ENCODE measurements at regions not wholly inside any gene's neighbourhood (a gene's known extent, or its start where the extent isn't known, plus 50 kb on each side); places are given as distances from the start of the nearest gene placed in this dataset.

- peaks cover 0 to 13% (median 0%) of the 10 kb centered on the region in 3 donors for H3K9me3 ChIP-seq
- TF ChIP-seq, protein P1, sequence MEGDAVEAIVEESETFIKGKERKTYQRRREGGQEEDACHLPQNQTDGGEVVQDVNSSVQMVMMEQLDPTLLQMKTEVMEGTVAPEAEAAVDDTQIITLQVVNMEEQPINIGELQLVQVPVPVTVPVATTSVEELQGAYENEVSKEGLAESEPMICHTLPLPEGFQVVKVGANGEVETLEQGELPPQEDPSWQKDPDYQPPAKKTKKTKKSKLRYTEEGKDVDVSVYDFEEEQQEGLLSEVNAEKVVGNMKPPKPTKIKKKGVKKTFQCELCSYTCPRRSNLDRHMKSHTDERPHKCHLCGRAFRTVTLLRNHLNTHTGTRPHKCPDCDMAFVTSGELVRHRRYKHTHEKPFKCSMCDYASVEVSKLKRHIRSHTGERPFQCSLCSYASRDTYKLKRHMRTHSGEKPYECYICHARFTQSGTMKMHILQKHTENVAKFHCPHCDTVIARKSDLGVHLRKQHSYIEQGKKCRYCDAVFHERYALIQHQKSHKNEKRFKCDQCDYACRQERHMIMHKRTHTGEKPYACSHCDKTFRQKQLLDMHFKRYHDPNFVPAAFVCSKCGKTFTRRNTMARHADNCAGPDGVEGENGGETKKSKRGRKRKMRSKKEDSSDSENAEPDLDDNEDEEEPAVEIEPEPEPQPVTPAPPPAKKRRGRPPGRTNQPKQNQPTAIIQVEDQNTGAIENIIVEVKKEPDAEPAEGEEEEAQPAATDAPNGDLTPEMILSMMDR (IDR thresholded peaks at IDR 0.05): no peak
- H3K36me3 ChIP-seq: peaks cover 0 to 5% (median 0%) of the 10 kb centered on the region in 3 donors
- H3K4me3 ChIP-seq: no peak overlapping the region
- H3K27me3 ChIP-seq: no peaks in the 10 kb centered on the region
- peaks cover 0 to 31% (median 20%) of the 10 kb centered on the region in 4 donors for H3K4me1 ChIP-seq
- H3K27ac ChIP-seq: no peak overlapping the region
- no peak for DNase-seq
- intact Hi-C loops (cut with DNase I; ENCODE audit: low total_unique reads): no loop called here
Observed at GRCh38 chr14:71604231-71604630, 328.0 kb upstream of the RGS6 start.

DNA sequence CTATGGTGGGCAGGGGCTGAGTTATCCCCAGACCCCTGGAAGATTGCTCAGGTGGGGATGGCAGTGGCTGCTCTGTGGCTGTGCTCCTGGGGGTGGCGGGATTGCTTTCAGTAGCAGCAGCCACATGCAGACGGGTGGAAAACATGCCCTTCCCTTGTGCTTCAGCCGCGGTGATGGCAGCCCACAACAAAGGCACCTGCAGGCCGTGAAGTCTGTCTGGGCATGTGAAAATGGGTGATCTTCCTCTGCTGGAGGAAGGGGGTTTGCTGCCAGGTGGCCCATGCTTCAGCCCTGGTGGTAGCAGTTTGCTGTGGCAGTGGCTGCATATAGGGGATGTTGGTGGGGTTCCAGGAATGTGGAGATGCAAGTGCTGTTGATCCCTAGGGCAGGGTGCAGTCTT, 326.2 kb upstream of the RGS6 start:
- TF ChIP-seq, protein P1 (IDR thresholded peaks at IDR 0.05): no peak
- intact Hi-C loops (cut with DNase I; ENCODE audit: low total_unique reads): no loop called here
- Histone ChIP-seq H3K4me1 (peaks cover 0 to 39% (median 20%) of the 10 kb centered on the region in 4 donors), H3K36me3 (no peaks in the 10 kb centered on the region), H3K9me3 (peaks cover 0 to under 1% (median 0%) of the 10 kb centered on the region in 3 donors), H3K4me3 (no peak overlapping the region), H3K27ac (no peak overlapping the region), H3K27me3 (no peaks in the 10 kb centered on the region)
- DNase-seq: no peak

DNA sequence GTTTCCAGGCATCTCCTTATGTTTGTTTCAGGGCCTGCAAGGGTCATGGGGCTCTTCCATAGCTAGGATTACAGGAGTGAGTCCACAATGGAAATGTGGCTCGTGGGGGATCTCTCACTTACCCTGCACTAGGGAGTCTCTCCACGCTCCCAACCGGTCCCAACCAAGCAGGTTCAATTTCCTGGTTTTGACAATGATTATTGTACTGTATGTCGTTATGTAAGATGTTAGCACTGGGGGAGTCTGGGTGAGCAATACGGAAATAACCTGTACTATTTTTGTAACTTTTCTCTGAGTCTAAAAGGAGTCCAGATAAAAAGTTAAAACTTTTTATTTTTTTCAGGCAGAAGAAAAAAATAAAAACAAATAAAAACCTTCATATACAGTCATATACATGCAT, 325.7 kb upstream of the RGS6 start:
- Histone ChIP-seq H3K27me3 (no peaks in the 10 kb centered on the region), H3K36me3 (no peaks in the 10 kb centered on the region), H3K4me3 (no peak overlapping the region), H3K9me3 (no peaks in the 10 kb centered on the region), H3K4me1 (peaks cover 0 to 39% (median 20%) of the 10 kb centered on the region in 4 donors), H3K27ac (no peak overlapping the region)
- no peak for DNase-seq
- intact Hi-C loops (cut with DNase I; ENCODE audit: low total_unique reads): no loop called here
- TF ChIP-seq, protein P1 (IDR thresholded peaks at IDR 0.05): no peak

GRCh38 chr14:71607056-71607455, 325.2 kb upstream of the RGS6 start:
- no peaks in the 10 kb centered on the region for H3K9me3 ChIP-seq
- no peak for DNase-seq
- intact Hi-C loops (cut with DNase I; ENCODE audit: low total_unique reads): no loop called here
- TF ChIP-seq, protein P1 (IDR thresholded peaks at IDR 0.05): no peak
- no peaks in the 10 kb centered on the region for H3K36me3 ChIP-seq
- no peak overlapping the region for H3K27ac ChIP-seq
- no peaks in the 10 kb centered on the region for H3K27me3 ChIP-seq
- H3K4me3 ChIP-seq: no peak overlapping the region
- H3K4me1 ChIP-seq: peaks cover 0 to 39% (median 20%) of the 10 kb centered on the region in 4 donors

DNA sequence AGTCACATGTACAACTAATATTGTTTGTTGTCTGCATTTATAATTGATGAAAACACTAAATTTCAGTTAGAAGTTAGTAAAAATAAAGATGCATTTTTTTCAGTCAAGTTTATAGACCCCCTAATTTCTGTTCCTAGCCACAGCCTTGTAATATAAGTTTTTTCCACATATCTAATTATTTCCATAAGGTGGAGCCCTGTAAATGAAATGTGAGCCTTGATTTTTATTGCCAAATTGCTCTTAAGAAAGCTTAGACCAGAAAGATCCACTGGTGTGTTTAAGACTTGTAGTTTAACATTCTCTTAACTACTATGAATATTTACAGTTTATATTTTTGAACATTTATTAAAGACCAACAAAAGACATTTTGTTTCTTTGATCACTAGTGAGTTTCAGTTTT, 322.1 kb upstream of the RGS6 start:
- Histone ChIP-seq H3K4me3 (no peak overlapping the region), H3K4me1 (peaks cover 0 to 32% (median 12%) of the 10 kb centered on the region in 4 donors), H3K27ac (no peak overlapping the region), H3K27me3 (no peaks in the 10 kb centered on the region), H3K9me3 (no peaks in the 10 kb centered on the region), H3K36me3 (no peaks in the 10 kb centered on the region)
- DNase-seq: no peak
- TF ChIP-seq, protein P1 (IDR thresholded peaks at IDR 0.05): no peak
- intact Hi-C loops (cut with DNase I; ENCODE audit: low total_unique reads): no loop called here

GRCh38 chr14:71610797-71611196, 321.4 kb upstream of the RGS6 start:
- Histone ChIP-seq H3K4me1 (peaks cover 0 to 32% (median 11%) of the 10 kb centered on the region in 4 donors), H3K27ac (no peak overlapping the region), H3K36me3 (no peaks in the 10 kb centered on the region), H3K4me3 (no peak overlapping the region), H3K27me3 (no peaks in the 10 kb centered on the region), H3K9me3 (no peaks in the 10 kb centered on the region)
- DNase-seq: no peak
- intact Hi-C loops (cut with DNase I; ENCODE audit: low total_unique reads): no loop called here
- TF ChIP-seq, protein P1 (IDR thresholded peaks at IDR 0.05): no peak

Data from tibial artery (tissue), 4 donors.